H1 (cell line): ENCODE measurements at regions not wholly inside any gene's neighbourhood (a gene's known extent, or its start where the extent isn't known, plus 50 kb on each side); places are given as distances from the start of the nearest gene placed in this dataset.

Experiments
- ATF3 ChIP-seq: IDR thresholded peaks from 2 replicates; pipeline ENCODE4 v1.6.1; 2011; ENCODE audit warnings: low read depth, mild to moderate bottlenecking, low read length; ENCODE audit not compliant: insufficient read depth

- TF ChIP-seq ATF3, result no peak
Observed at GRCh38 chr2:38190542-38191218, 114.7 kb upstream of the CYP1B1 start (continued).
